Colon (tissue), 2 donors: ENCODE measurements at regions not wholly inside any gene's neighbourhood (a gene's known extent, or its start where the extent isn't known, plus 50 kb on each side); places are given as distances from the start of the nearest gene placed in this dataset.

Experiments
- FAIRE-seq: peaks from 2 replicates; lab custom pipeline; 2012; peaks lifted over from hg19 to GRCh38; lab: Jason Lieb, UNC
- donor health status: control.
- donor health status: control.

- FAIRE-seq: no peak
Observed at GRCh38 chr11:104338186-104338585, 174.2 kb upstream of the PDGFD start.

GRCh38 chr11:104337273-104337672 lies 173.3 kb upstream of the PDGFD start:
- no peak for FAIRE-seq

- no peak for FAIRE-seq
Observed at GRCh38 chr11:104333977-104334376, 170.0 kb upstream of the PDGFD start.

- FAIRE-seq: no peak
Observed at GRCh38 chr11:104332110-104332509, 168.2 kb upstream of the PDGFD start.

GRCh38 chr11:104329078-104329665 lies 165.2 kb upstream of the PDGFD start:
- FAIRE-seq: no peak

- FAIRE-seq: no peak
Observed at GRCh38 chr11:104328512-104328907, 164.6 kb upstream of the PDGFD start.

- FAIRE-seq: no peak
Observed at GRCh38 chr11:104327861-104328511, 164.0 kb upstream of the PDGFD start.

- no peak for FAIRE-seq
Observed at GRCh38 chr11:104325093-104325492, 161.1 kb upstream of the PDGFD start.

GRCh38 chr11:104324276-104324675 lies 160.3 kb upstream of the PDGFD start:
- no peak for FAIRE-seq

- FAIRE-seq: no peak
Observed at GRCh38 chr11:104323841-104324240, 159.9 kb upstream of the PDGFD start.

- no peak for FAIRE-seq
Observed at GRCh38 chr11:104322696-104323095, 158.7 kb upstream of the PDGFD start.

- no peak for FAIRE-seq
Observed at GRCh38 chr11:104320956-104321355, 157.0 kb upstream of the PDGFD start.

GRCh38 chr11:104320097-104320496 lies 156.2 kb upstream of the PDGFD start:
- FAIRE-seq: no peak

- no peak for FAIRE-seq
Observed at GRCh38 chr11:104319396-104319795, 155.4 kb upstream of the PDGFD start.

- FAIRE-seq: no peak
Observed at GRCh38 chr11:104306862-104307474, 143.0 kb upstream of the PDGFD start.

- no peak for FAIRE-seq
Observed at GRCh38 chr11:104301776-104302175, 137.8 kb upstream of the PDGFD start.

GRCh38 chr11:104291646-104292045 lies 127.7 kb upstream of the PDGFD start:
- FAIRE-seq: no peak

GRCh38 chr11:104286129-104286528 lies 122.2 kb upstream of the PDGFD start:
- FAIRE-seq: no peak

GRCh38 chr11:104279587-104279986 lies 115.6 kb upstream of the PDGFD start:
- FAIRE-seq: no peak

- FAIRE-seq: no peak
Observed at GRCh38 chr11:104275992-104276391, 112.0 kb upstream of the PDGFD start.

GRCh38 chr11:104260456-104260855 lies 96.5 kb upstream of the PDGFD start:
- FAIRE-seq: no peak

GRCh38 chr11:104259121-104259610 lies 95.2 kb upstream of the PDGFD start:
- no peak for FAIRE-seq

GRCh38 chr11:104256525-104256924 lies 92.6 kb upstream of the PDGFD start:
- FAIRE-seq: no peak

GRCh38 chr11:104254347-104254746 lies 90.4 kb upstream of the PDGFD start:
- no peak for FAIRE-seq
